ENCODE measurements at regions not wholly inside any gene's neighbourhood (a gene's known extent, or its start where the extent isn't known, plus 50 kb on each side); places are given as distances from the start of the nearest gene placed in this dataset.

GRCh38 chr10:123517901-123518300 is 148.3 kb upstream of the GPR26 start (continued):
- TF ChIP-seq RNF2 (IDR thresholded peaks at IDR 0.05; ENCODE audit: borderline replicate concordance, low read depth, low read length, missing control alignments, poor library complexity, severe bottlenecking) (no peak), HDAC6 (IDR thresholded peaks at IDR 0.05; ENCODE audit: low read depth, low read length) (no peak), KDM1A (IDR thresholded peaks at IDR 0.05; ENCODE audit: borderline replicate concordance, low read length) (no peak), BACH1 (IDR thresholded peaks at IDR 0.05; ENCODE audit: low read length) (no peak)

Data from H1 (cell line).